H1 (cell line): ENCODE measurements at regions not wholly inside any gene's neighbourhood (a gene's known extent, or its start where the extent isn't known, plus 50 kb on each side); places are given as distances from the start of the nearest gene placed in this dataset.

ENCODE experiments used
- CTCF ChIA-PET: fragments of 300-600 bp; sonication (Branson Sonifier 250); formaldehyde crosslinking; loops from one replicate; lab custom pipeline; 2021; ENCODE audit not compliant: partially characterized antibody; lab: Charles Lee
- POLR2A ChIA-PET: fragments of 300-600 bp; sonication (Branson Sonifier 250); formaldehyde crosslinking; loops from one replicate; lab custom pipeline; 2021; ENCODE audit warnings: inconsistent platforms; ENCODE audit not compliant: partially characterized antibody; lab: Charles Lee
- DNase-seq, 2 experiments: peaks; one replicate each; pipeline versions ENCODE4 v3.0.0 to v3.0.0-alpha.2; 2010 to 2022; ENCODE audit warnings: low spot score in 2 of 2, low read depth in 1 of 2, mixed read lengths in 1 of 2
- FAIRE-seq: peaks from 2 replicates; lab custom pipeline; 2011; peaks lifted over from hg19 to GRCh38; lab: Jason Lieb, UNC
- H2AFZ ChIP-seq: 2 replicates; pipeline ENCODE4 v1.8.1; 2012; ENCODE audit warnings: low read length, inconsistent platforms
- H2AK5ac ChIP-seq: 2 replicates; pipeline ENCODE4 v1.6.1; 2013; ENCODE audit warnings: low read depth, low read length
- H2BK120ac ChIP-seq: replicated peaks from 2 replicates; pipeline ENCODE3; 2013; ENCODE audit warnings: low read depth, low read length, inconsistent platforms
- H2BK12ac ChIP-seq: 2 replicates; pipeline ENCODE4 v1.6.1; 2013; ENCODE audit warnings: low read depth, low read length
- H2BK15ac ChIP-seq: 2 replicates; pipeline ENCODE4 v1.6.1; 2013; ENCODE audit warnings: low read length
- H2BK20ac ChIP-seq: 2 replicates; pipeline ENCODE4 v1.6.1; 2013; ENCODE audit warnings: low read length
- H2BK5ac ChIP-seq: 2 replicates; pipeline ENCODE4 v1.6.1; 2013; ENCODE audit warnings: low read depth, low read length
- H3K14ac ChIP-seq: 2 replicates; pipeline ENCODE4 v1.6.1; 2013; ENCODE audit warnings: inconsistent platforms; ENCODE audit not compliant: insufficient read length
- H3K18ac ChIP-seq: 2 replicates; pipeline ENCODE4 v1.6.1; 2013; ENCODE audit warnings: low read length; ENCODE audit errors: extremely low read depth
- H3K23ac ChIP-seq: 2 replicates; pipeline ENCODE4 v1.6.1; 2013; ENCODE audit warnings: inconsistent platforms; ENCODE audit not compliant: insufficient read length
- H3K23me2 ChIP-seq: 2 replicates; pipeline ENCODE4 v1.6.1; 2013; ENCODE audit warnings: low read depth, low read length
- H3K27ac ChIP-seq: 2 replicates; pipeline ENCODE4 v1.6.1; 2011; ENCODE audit warnings: low read depth, low read length, inconsistent platforms
- H3K27me3 ChIP-seq, 4 experiments: replicated peaks in 1 of 4; 1 replicate in 1 of 4; 2 replicates in 3 of 4; pipeline versions ENCODE4 v1.6.1 to v1.8.1; 2011 to 2013; ENCODE audit warnings: low read length in 3 of 4, mild to moderate bottlenecking in 3 of 4, inconsistent platforms in 2 of 4, mixed read lengths in 2 of 4, moderate library complexity in 1 of 4; ENCODE audit not compliant: control insufficient read depth in 3 of 4, insufficient read depth in 3 of 4; ENCODE audit errors: extremely low read depth in 1 of 4
- H3K36me3 ChIP-seq, 4 experiments: 2 replicates each; pipeline versions ENCODE4 v1.6.1 to v1.8.1; 2011 to 2013; ENCODE audit warnings: mild to moderate bottlenecking in 4 of 4, low read length in 3 of 4, moderate library complexity in 2 of 4, control low read depth in 1 of 4, inconsistent platforms in 1 of 4; ENCODE audit not compliant: insufficient read depth in 4 of 4, control insufficient read depth in 2 of 4
- H3K4ac ChIP-seq: replicated peaks from 2 replicates; pipeline ENCODE3; 2013; ENCODE audit warnings: low read length, low read depth, mixed read lengths, inconsistent platforms; ENCODE audit not compliant: insufficient read length
- H3K4me1 ChIP-seq, 4 experiments: replicated peaks in 1 of 4; 1 replicate in 1 of 4; 2 replicates in 3 of 4; pipeline versions ENCODE4 v1.6.1 to v1.8.1; 2011 to 2013; ENCODE audit warnings: low read length in 3 of 4, inconsistent platforms in 2 of 4, mixed read lengths in 1 of 4; ENCODE audit not compliant: insufficient read depth in 4 of 4, control insufficient read depth in 3 of 4
- H3K4me2 ChIP-seq, 2 experiments: 2 replicates each; pipeline versions ENCODE4 v1.6.1 to v1.8.1; 2011 to 2013; ENCODE audit warnings: low read depth in 2 of 2, low read length in 2 of 2, control low read depth in 1 of 2, inconsistent platforms in 1 of 2, mild to moderate bottlenecking in 1 of 2; ENCODE audit not compliant: insufficient read depth in 1 of 2
- H3K4me3 ChIP-seq, 4 experiments: fragments of 200-600, 300-600 bp in 1 of 4; sonication (generic), shearing (Covaris generic), sonication (Bioruptor Twin) in 1 of 4; 2 replicates each; pipeline versions ENCODE4 v1.5.1 to v1.8.1; 2011 to 2016; ENCODE audit warnings: low read length in 4 of 4, low read depth in 3 of 4, control low read depth in 2 of 4, inconsistent platforms in 2 of 4, mild to moderate bottlenecking in 2 of 4, mixed read lengths in 1 of 4, moderate library complexity in 1 of 4; ENCODE audit not compliant: insufficient read depth in 2 of 4; ENCODE audit errors: extremely low read depth in 1 of 4
- H3K56ac ChIP-seq: replicated peaks from 2 replicates; pipeline ENCODE3; 2013; ENCODE audit warnings: low read depth, mild to moderate bottlenecking, mixed read lengths, low read length, inconsistent platforms; ENCODE audit not compliant: insufficient read length
- H3K79me1 ChIP-seq: 2 replicates; pipeline ENCODE4 v1.6.1; 2013; ENCODE audit warnings: low read depth, low read length, control low read depth
- H3K79me2 ChIP-seq, 2 experiments: 2 replicates each; pipeline versions ENCODE4 v1.6.1 to v1.8.1; 2012 to 2013; ENCODE audit warnings: low read length in 2 of 2, mild to moderate bottlenecking in 2 of 2, inconsistent platforms in 1 of 2; ENCODE audit not compliant: insufficient read depth in 2 of 2, control insufficient read depth in 1 of 2
- H3K9ac ChIP-seq, 4 experiments: replicated peaks in 1 of 4; 1 replicate in 1 of 4; 2 replicates in 3 of 4; pipeline versions ENCODE4 v1.6.1 to v1.8.1; 2011 to 2013; ENCODE audit warnings: low read depth in 3 of 4, low read length in 3 of 4, control low read depth in 2 of 4, mild to moderate bottlenecking in 2 of 4, moderate library complexity in 2 of 4, inconsistent platforms in 1 of 4; ENCODE audit errors: extremely low read depth in 1 of 4
- H3K9me3 ChIP-seq, 2 experiments: 2 replicates each; pipeline versions ENCODE4 v1.6.1 to v1.8.1; 2012 to 2013; ENCODE audit warnings: mild to moderate bottlenecking in 2 of 2, moderate library complexity in 2 of 2, control low read depth in 1 of 2, inconsistent platforms in 1 of 2, low read depth in 1 of 2, low read length in 1 of 2, mixed read lengths in 1 of 2; ENCODE audit not compliant: insufficient read depth in 2 of 2
- H4K20me1 ChIP-seq, 2 experiments: replicated peaks in 1 of 2; 2 replicates each; pipeline versions ENCODE3 to v1.8.1; 2011 to 2013; ENCODE audit warnings: inconsistent platforms in 2 of 2, low read length in 2 of 2, mild to moderate bottlenecking in 1 of 2; ENCODE audit not compliant: insufficient read depth in 2 of 2, control insufficient read depth in 1 of 2
- H4K5ac ChIP-seq: 2 replicates; pipeline ENCODE4 v1.6.1; 2013; ENCODE audit warnings: low read length, low read depth, mixed read lengths, inconsistent platforms; ENCODE audit not compliant: insufficient read length
- H4K8ac ChIP-seq: 2 replicates; pipeline ENCODE4 v1.8.0; 2013; ENCODE audit warnings: mild to moderate bottlenecking, moderate library complexity, low read length, inconsistent platforms; ENCODE audit not compliant: insufficient read depth; ENCODE audit errors: extremely low read depth
- H4K91ac ChIP-seq: replicated peaks from 2 replicates; pipeline ENCODE3; 2013; ENCODE audit warnings: low read length, mixed read lengths, inconsistent platforms; ENCODE audit not compliant: insufficient read length
- BCL11A ChIP-seq, 2 experiments: IDR thresholded peaks; one replicate each; pipeline ENCODE4 v1.6.1; 2011; ENCODE audit warnings: low read depth in 2 of 2, low read length in 2 of 2, mild to moderate bottlenecking in 2 of 2
- BRCA1 ChIP-seq: IDR thresholded peaks from 2 replicates; pipeline ENCODE4 v1.6.1; 2012; ENCODE audit warnings: low read depth, low read length, improper control_type of control experiment
- CBX8 ChIP-seq: fragments of 300-800, 300-1000 bp; sonication (generic); IDR thresholded peaks from 2 replicates; pipeline ENCODE4 v1.7.1; 2016; ENCODE audit warnings: low read depth, low read length, borderline replicate concordance
- CTBP2 ChIP-seq: IDR thresholded peaks from 2 replicates; pipeline ENCODE4 v1.7.0; 2011; ENCODE audit warnings: borderline replicate concordance, mild to moderate bottlenecking, moderate library complexity, mixed read lengths, low read length; ENCODE audit not compliant: insufficient read depth, insufficient read length
- HDAC6 ChIP-seq: IDR thresholded peaks from one replicate; pipeline ENCODE4 v1.7.1; 2012; ENCODE audit warnings: low read depth, mild to moderate bottlenecking, inconsistent platforms, low read length, moderate library complexity
- POLR2A ChIP-seq, 2 experiments: IDR thresholded peaks; 1 replicate in 1 of 2; 2 replicates in 1 of 2; pipeline ENCODE4 v1.6.1; 2011; ENCODE audit warnings: low read depth in 2 of 2, low read length in 2 of 2, mild to moderate bottlenecking in 2 of 2; ENCODE audit errors: control extremely low read depth in 1 of 2
- RBBP5 ChIP-seq: IDR thresholded peaks from 2 replicates; pipeline ENCODE4 v1.7.1; 2012; ENCODE audit warnings: low read depth, mild to moderate bottlenecking, inconsistent platforms, low read length, moderate library complexity, borderline replicate concordance
- RFX5 ChIP-seq: IDR thresholded peaks from 2 replicates; pipeline ENCODE4 v1.6.1; 2011; ENCODE audit warnings: low read depth, low read length, improper control_type of control experiment, borderline replicate concordance
- SIRT6 ChIP-seq: IDR thresholded peaks from one replicate; pipeline ENCODE4 v1.7.1; 2012; ENCODE audit warnings: low read length, inconsistent platforms
- TBP ChIP-seq: IDR thresholded peaks from 2 replicates; pipeline ENCODE4 v1.6.1; 2011; ENCODE audit warnings: low read depth, low read length, improper control_type of control experiment
- ZNF274 ChIP-seq: IDR thresholded peaks from 2 replicates; pipeline ENCODE4 v1.7.0; 2012; ENCODE audit warnings: low read length, borderline replicate concordance; ENCODE audit errors: extremely low read depth
- WGBS, 2 experiments: shearing (Covaris generic) in 1 of 2; methylation state at CpG; one replicate each; pipeline versions ENCODE4 v1.1.6 to v1.1.7; 2013 to 2015; ENCODE audit warnings: low lambda C conversion rate in 2 of 2, mixed read lengths in 2 of 2, inconsistent platforms in 1 of 2, low coverage in 1 of 2, missing lambda C conversion rate in 1 of 2; ENCODE audit not compliant: insufficient replicate concordance in 2 of 2, insufficient coverage in 1 of 2, insufficient read length in 1 of 2; ENCODE audit errors: extremely low coverage in 1 of 2, missing lambda C conversion rate in 1 of 2; 5-methylcytosine and 5-hydroxymethylcytosine counted together

- Histone ChIP-seq H4K91ac (no peak overlapping the region), H3K9ac (no peak overlapping the region), H4K5ac (no peak overlapping the region), H3K4ac (no peak overlapping the region), H4K20me1 (no peaks in the 10 kb centered on the region), H3K9me3 (peaks cover 0 to 8% of the 10 kb centered on the region in 2 experiments; a peak in 1 of 4 replicates), H3K79me1 (no peaks in the 10 kb centered on the region), H3K27ac (no peak overlapping the region), H2AK5ac (no peak overlapping the region), H3K56ac (no peak overlapping the region), H2BK12ac (no peak overlapping the region), H3K4me1 (no peaks in the 10 kb centered on the region; a peak in 1 of 7 replicates), H2BK120ac (no peak overlapping the region), H3K4me2 (no peak overlapping the region), H3K79me2 (no peaks in the 10 kb centered on the region), H3K23ac (no peak overlapping the region), H3K14ac (no peak overlapping the region), H3K4me3 (no peak overlapping the region), H3K36me3 (no peaks in the 10 kb centered on the region), H3K23me2 (no peaks in the 10 kb centered on the region), H2BK5ac (no peak overlapping the region), H3K18ac (no peak overlapping the region), H2AFZ (no peak overlapping the region), H4K8ac (no peak overlapping the region), H2BK20ac (no peak overlapping the region), H3K27me3 (no peaks in the 10 kb centered on the region), H2BK15ac (no peak overlapping the region)
- DNase-seq (no peak), FAIRE-seq (no peak)
- no peak for TF ChIP-seq BCL11A (IDR thresholded peaks at IDR 0.05; ENCODE audit: low read depth in 2 of 2, low read length in 2 of 2)
- TF ChIP-seq ZNF274: no peak
- TF ChIP-seq SIRT6: no peak
- no peak for TF ChIP-seq BRCA1
- no peak for TF ChIP-seq RBBP5
- TF ChIP-seq RFX5: no peak
- no peak for TF ChIP-seq CBX8
- no peak for TF ChIP-seq POLR2A (IDR thresholded peaks at IDR 0.05; ENCODE audit: control extremely low read depth in 1 of 2, low read depth in 2 of 2, low read length in 2 of 2)
- TF ChIP-seq CTBP2: no peak
- no peak for TF ChIP-seq HDAC6
- no peak for TF ChIP-seq TBP
- 97% methylated on average over 5 of the region's 5 CpGs; no CpG with 5 or more reads in 1 of the 2 experiments for WGBS, 2 experiments
- ChIA-PET POLR2A (no interaction called here), CTCF (no interaction called here)
These were observed 594.1 kb downstream of the SATB2 start for GRCh38 chr2:198863655-198864054.
